DND-41 (cell line): ENCODE measurements at regions not wholly inside any gene's neighbourhood (a gene's known extent, or its start where the extent isn't known, plus 50 kb on each side); places are given as distances from the start of the nearest gene placed in this dataset.

ENCODE experiments used
- ATAC-seq: fragments of 200-7000 bp; cut with Tn5 transposase; 3 replicates; pipeline ENCODE4 v1.9.1; 2021; ENCODE audit warnings: low read depth; ENCODE audit not compliant: insufficient read depth
- DNase-seq: peaks from one replicate; pipeline ENCODE4 v3.0.0-alpha.2; 2020
- H2AFZ ChIP-seq: 2 replicates; pipeline ENCODE4 v1.6.0; 2012; ENCODE audit warnings: low read depth, low read length
- H3K27ac ChIP-seq: 2 replicates; pipeline ENCODE4 v1.5.1; 2012; ENCODE audit warnings: low read length, inconsistent platforms
- H3K27me3 ChIP-seq: fragments of 200-600 bp; sonication (generic); 2 replicates; pipeline ENCODE4 v1.6.0; 2012; ENCODE audit warnings: low read length, mild to moderate bottlenecking, inconsistent platforms; ENCODE audit not compliant: insufficient read depth, poor library complexity
- H3K36me3 ChIP-seq: 2 replicates; pipeline ENCODE4 v1.5.1; 2012; ENCODE audit warnings: low read length, inconsistent platforms; ENCODE audit not compliant: insufficient read depth
- H3K4me1 ChIP-seq: 2 replicates; pipeline ENCODE4 v1.5.1; 2012; ENCODE audit warnings: mild to moderate bottlenecking, low read length; ENCODE audit not compliant: insufficient read depth
- H3K4me2 ChIP-seq: 2 replicates; pipeline ENCODE4 v1.6.0; 2012; ENCODE audit warnings: mild to moderate bottlenecking, moderate library complexity, low read length, inconsistent platforms; ENCODE audit not compliant: insufficient read depth
- H3K4me3 ChIP-seq, 2 experiments: fragments of 200-600 bp in 1 of 2; shearing (Covaris generic) in 1 of 2; 2 replicates each; pipeline ENCODE4 v1.5.1; 2012 to 2016; ENCODE audit warnings: inconsistent platforms in 2 of 2, low read length in 2 of 2, mild to moderate bottlenecking in 2 of 2, low read depth in 1 of 2, moderate library complexity in 1 of 2
- H3K79me2 ChIP-seq: 2 replicates; pipeline ENCODE4 v1.6.0; 2012; ENCODE audit warnings: low read length, inconsistent platforms; ENCODE audit not compliant: insufficient read depth
- H3K9ac ChIP-seq: 2 replicates; pipeline ENCODE4 v1.6.0; 2012; ENCODE audit warnings: low read depth, mild to moderate bottlenecking, inconsistent platforms, low read length, moderate library complexity
- H3K9me3 ChIP-seq: 2 replicates; pipeline ENCODE4 v1.5.1; 2012; ENCODE audit warnings: low read length, moderate library complexity, mild to moderate bottlenecking, inconsistent platforms; ENCODE audit not compliant: insufficient read depth, severe bottlenecking
- H4K20me1 ChIP-seq: 2 replicates; pipeline ENCODE4 v1.6.0; 2012; ENCODE audit warnings: low read length; ENCODE audit not compliant: insufficient read depth
- EZH2 ChIP-seq: IDR thresholded peaks from 3 replicates; pipeline ENCODE4 v1.6.1; 2012; ENCODE audit warnings: borderline replicate concordance, low read depth, mild to moderate bottlenecking, moderate library complexity, low read length, inconsistent platforms; ENCODE audit not compliant: severe bottlenecking
- TF ChIP-seq, protein P1 (sequence below): IDR thresholded peaks from 2 replicates; pipeline ENCODE4 v1.5.1; 2012; ENCODE audit warnings: borderline replicate concordance, low read length, moderate library complexity, mild to moderate bottlenecking; ENCODE audit not compliant: poor library complexity, severe bottlenecking; ENCODE audit errors: extremely low read depth

DNA sequence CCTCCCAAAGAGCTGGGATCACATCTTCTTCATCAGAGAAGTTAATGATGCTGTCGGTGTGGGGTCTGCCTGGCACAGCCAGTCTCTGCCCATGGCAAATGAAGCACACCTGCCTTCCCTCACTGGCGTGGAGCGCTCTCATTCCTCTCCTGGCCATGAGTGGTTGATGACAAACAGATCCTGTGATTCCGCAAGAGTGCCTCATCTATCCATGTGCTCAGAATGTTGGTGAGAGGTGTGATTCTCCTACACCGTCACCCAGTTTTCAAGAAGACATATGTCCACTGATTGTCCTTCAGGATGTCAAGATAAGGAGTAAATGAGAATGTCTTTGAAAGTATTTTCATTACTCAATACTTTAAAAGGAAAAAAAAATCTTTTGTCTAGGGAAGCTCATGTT is 97.5 kb upstream of the GGTLC1 start:
- Histone ChIP-seq H3K9me3 (no peaks in the 10 kb centered on the region), H3K4me1 (no peaks in the 10 kb centered on the region), H4K20me1 (no peaks in the 10 kb centered on the region), H2AFZ (no peak overlapping the region), H3K27me3 (no peaks in the 10 kb centered on the region), H3K79me2 (no peaks in the 10 kb centered on the region), H3K4me2 (no peak overlapping the region), H3K36me3 (no peaks in the 10 kb centered on the region), H3K27ac (no peak overlapping the region), H3K4me3 (no peak overlapping the region), H3K9ac (no peak overlapping the region)
- no peak for ATAC-seq
- TF ChIP-seq EZH2: no peak
- TF ChIP-seq, protein P1, sequence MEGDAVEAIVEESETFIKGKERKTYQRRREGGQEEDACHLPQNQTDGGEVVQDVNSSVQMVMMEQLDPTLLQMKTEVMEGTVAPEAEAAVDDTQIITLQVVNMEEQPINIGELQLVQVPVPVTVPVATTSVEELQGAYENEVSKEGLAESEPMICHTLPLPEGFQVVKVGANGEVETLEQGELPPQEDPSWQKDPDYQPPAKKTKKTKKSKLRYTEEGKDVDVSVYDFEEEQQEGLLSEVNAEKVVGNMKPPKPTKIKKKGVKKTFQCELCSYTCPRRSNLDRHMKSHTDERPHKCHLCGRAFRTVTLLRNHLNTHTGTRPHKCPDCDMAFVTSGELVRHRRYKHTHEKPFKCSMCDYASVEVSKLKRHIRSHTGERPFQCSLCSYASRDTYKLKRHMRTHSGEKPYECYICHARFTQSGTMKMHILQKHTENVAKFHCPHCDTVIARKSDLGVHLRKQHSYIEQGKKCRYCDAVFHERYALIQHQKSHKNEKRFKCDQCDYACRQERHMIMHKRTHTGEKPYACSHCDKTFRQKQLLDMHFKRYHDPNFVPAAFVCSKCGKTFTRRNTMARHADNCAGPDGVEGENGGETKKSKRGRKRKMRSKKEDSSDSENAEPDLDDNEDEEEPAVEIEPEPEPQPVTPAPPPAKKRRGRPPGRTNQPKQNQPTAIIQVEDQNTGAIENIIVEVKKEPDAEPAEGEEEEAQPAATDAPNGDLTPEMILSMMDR: no peak
- DNase-seq: no peak

DNA sequence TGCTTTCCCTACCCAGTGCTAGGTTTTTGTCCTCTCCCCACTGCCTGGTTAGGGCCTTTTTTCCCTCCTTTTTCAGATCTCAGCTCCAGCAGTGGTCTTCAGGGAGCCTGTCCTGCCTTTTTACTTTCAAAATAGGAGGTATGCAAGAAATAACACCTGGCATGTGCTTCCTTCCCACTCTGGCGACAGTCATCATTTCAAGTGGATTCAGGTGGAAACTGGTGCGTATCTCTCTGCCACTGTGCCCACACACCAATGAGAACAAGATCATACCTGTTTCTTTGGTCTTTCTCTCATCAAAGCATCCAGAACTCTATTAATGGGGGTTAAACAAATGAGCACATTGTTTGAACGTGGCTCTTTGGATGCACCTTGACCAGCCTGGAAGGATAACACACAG is 95.7 kb upstream of the GGTLC1 start:
- Histone ChIP-seq H4K20me1 (no peaks in the 10 kb centered on the region), H3K36me3 (no peaks in the 10 kb centered on the region), H3K9me3 (no peaks in the 10 kb centered on the region), H3K4me1 (no peaks in the 10 kb centered on the region), H3K27me3 (no peaks in the 10 kb centered on the region), H3K4me3 (no peak overlapping the region), H3K4me2 (no peak overlapping the region), H3K79me2 (no peaks in the 10 kb centered on the region), H2AFZ (no peak overlapping the region), H3K27ac (no peak overlapping the region), H3K9ac (no peak overlapping the region)
- no peak for ATAC-seq
- no peak for TF ChIP-seq EZH2
- DNase-seq: no peak

DNA sequence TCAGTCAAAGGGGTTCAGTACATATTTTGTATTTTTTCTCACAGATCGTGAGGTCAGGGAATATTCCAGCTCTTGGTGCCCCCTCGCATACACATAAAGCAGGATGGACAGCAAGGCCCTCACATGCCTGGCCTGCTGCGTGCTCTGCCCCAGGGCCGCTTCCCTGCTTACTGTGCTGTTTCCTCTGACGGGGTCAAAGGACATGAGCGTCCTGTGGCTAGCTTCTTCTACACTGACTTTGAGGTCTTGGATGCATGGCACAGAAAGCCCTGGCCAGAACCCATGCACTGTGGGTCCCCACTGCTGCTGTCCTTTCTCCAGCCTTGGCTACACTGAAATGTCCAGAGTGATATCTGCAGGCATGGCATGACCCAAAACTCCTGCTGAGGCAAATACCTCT is 92.5 kb upstream of the GGTLC1 start:
- H4K20me1 ChIP-seq: no peaks in the 10 kb centered on the region
- no peaks in the 10 kb centered on the region for H3K4me1 ChIP-seq
- DNase-seq (no peak), ATAC-seq (no peak)
- no peaks in the 10 kb centered on the region for H3K9me3 ChIP-seq
- H3K27ac ChIP-seq: no peak overlapping the region
- H3K9ac ChIP-seq: no peak overlapping the region
- TF ChIP-seq EZH2: no peak
- TF ChIP-seq, protein P1: no peak
- H3K36me3 ChIP-seq: no peaks in the 10 kb centered on the region
- no peak overlapping the region for H3K4me2 ChIP-seq
- H3K27me3 ChIP-seq: no peaks in the 10 kb centered on the region
- H2AFZ ChIP-seq: no peak overlapping the region
- no peaks in the 10 kb centered on the region for H3K79me2 ChIP-seq
- H3K4me3 ChIP-seq: no peak overlapping the region

DNA sequence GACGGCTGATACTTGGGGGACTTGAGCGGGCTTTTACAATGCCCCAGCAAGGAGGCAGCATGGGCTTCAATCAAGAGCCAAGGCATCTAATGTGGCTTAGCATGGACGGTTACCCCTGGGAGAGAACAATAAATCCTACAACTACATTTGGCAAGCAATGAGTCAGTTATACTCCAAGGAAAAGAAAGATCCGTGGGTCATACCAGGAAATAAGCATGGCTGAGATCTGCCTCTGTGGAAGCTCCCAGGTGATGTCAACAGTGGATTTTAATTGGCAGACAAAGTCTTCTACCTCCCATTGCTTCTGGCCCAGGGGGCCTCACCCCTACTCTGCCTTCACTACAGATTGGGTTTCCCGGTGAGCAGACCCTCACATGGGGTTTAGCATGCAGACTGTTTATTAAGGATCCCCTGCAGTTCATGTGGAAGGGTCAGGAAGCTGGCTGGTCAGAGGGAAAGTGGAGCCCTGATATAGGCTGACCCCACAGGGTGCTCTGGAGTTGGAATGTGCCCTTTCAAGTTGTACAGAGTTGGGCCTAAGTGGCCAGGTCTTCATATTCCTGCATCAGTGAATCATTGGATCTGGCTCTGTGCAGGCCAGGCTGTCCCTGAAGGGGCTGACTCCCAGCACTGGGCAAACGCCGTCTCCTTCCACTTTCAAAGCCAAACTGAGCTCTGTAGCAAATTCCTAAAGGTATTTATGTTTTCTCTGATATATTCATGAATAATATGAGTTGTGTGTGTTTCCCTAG is 91.3 kb upstream of the GGTLC1 start:
- Histone ChIP-seq H2AFZ (no peak overlapping the region), H3K27ac (no peak overlapping the region), H3K9ac (no peak overlapping the region), H3K4me1 (no peaks in the 10 kb centered on the region), H3K9me3 (no peaks in the 10 kb centered on the region), H3K27me3 (no peaks in the 10 kb centered on the region), H4K20me1 (no peaks in the 10 kb centered on the region), H3K4me2 (no peak overlapping the region), H3K4me3 (no peak overlapping the region), H3K79me2 (no peaks in the 10 kb centered on the region), H3K36me3 (no peaks in the 10 kb centered on the region)
- DNase-seq (no peak), ATAC-seq (no peak)
- TF ChIP-seq, protein P1: no peak
- TF ChIP-seq EZH2: no peak
